GM21515 (cell line): ENCODE measurements at regions not wholly inside any gene's neighbourhood (a gene's known extent, or its start where the extent isn't known, plus 50 kb on each side); places are given as distances from the start of the nearest gene placed in this dataset.
"Not testable (repeated sequence)": the region's sequence is repeated elsewhere in the genome, so short reads cannot be mapped to it uniquely, and the experiment has no call there.

Experiments used
- ATAC-seq: cut with Tn5 transposase; IDR thresholded peaks from one replicate; pipeline ENCODE4 v1.9.1; 2021; ENCODE audit not compliant: unreplicated experiment

- not testable (repeated sequence) for ATAC-seq
These were observed 191.1 kb upstream of the MEIS1 start for GRCh38 chr2:66243809-66244208.

- not testable (repeated sequence) for ATAC-seq
These were observed 192.0 kb upstream of the MEIS1 start for GRCh38 chr2:66242888-66243287.

DNA sequence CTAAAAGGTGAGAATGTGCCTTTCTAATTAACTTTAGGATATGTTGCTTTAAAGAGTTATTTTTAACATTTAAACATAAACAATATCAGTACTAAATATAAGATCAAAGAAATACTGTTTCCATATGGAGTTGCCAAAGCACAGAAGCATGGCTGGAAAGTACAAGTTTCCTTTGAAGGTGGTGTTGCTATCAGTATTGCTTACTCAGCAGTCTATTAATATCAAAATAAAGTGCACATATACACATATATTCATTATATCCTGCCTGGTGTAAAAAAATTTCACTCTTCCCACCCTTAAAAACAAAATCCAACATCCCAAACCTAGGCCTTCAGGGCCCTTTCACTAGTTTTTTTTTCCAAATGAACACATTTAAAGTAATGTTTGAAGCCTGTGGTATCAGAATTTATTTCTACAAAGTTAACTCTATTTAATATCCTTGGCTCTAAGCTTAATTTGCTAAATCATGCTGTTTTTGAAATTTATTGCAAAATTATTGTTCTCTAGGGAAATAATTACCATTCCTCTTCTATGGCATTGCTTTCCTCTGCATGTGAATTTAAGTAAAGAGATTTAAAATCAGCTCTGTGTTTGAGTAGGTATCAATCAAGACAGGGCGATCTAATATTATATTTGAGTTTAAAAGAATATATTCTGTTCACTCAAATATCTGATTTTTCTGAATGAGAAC is 192.7 kb upstream of the MEIS1 start:
- ATAC-seq = no peak

DNA sequence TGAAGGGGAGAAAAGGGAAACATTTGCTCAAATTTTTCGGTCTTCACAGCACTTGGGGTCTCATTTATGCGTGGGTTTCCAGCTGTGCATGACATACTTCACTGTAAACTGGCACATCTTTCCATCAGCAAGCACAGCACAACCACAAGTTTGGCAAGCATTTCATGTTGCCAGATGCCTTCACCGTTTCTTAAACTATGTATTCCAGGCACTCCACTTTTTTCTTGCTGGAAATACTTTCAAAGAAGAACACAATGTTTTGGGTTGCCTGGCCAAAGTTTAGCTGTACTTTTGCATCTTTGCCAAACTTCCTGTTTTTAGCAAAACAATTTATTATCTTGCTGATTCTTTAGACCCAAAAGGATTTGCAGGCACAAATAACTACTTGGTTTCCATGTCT is 194.6 kb upstream of the MEIS1 start:
- no peak for ATAC-seq

GRCh38 chr2:66239655-66240054 is 195.3 kb upstream of the MEIS1 start:
- ATAC-seq = no peak

GRCh38 chr2:66237803-66238379 is 197.0 kb upstream of the MEIS1 start:
- ATAC-seq = no peak

DNA sequence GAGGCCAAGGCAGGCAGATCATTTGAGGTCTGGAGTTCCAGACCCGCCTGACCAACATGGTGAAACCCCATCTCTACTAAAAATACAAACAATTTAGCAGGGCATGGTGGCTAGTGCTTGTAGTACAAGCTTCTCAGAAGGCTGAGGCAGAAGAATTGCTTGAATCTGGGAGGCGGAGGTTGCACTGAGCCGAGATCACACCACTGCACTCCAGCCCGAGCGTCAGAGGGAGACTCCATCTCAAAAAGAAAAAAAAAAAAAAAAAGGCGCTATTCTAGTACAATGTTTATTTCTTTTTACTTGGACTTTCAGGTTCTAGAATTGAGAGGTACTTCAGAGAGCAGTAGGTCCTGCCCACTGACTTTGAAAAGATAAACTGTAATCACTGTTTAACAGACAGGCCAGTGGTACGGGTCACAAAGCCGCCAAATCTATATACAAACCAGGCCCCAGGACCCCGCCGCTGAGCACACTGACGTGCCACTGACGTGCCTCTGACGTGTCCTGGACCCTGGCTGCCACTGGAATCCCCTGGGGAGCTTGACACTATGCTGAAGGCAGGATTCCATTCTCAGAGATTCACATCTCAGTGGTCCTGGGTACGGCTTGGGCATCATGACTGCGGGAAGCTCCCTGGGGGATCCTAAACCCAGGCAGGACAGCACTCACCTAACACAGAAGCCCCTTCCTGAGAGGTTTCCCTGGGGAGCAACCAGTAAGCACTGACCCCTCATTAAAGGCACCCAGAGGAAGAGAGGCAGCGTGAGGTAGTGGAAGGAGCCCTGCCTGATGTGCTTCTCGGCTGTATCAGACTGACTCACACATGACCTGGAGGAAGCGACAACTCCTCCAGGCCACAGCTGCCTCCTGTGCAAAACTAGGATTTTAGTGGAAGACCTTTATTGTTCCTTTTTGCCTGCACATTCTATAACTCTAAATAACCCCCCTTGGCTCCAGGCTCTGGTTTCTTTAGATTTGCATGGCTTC is 197.8 kb upstream of the MEIS1 start:
- no peak for ATAC-seq

GRCh38 chr2:66236067-66236685 is 198.7 kb upstream of the MEIS1 start:
- no peak for ATAC-seq

GRCh38 chr2:66235428-66235827 is 199.5 kb upstream of the MEIS1 start:
- no peak for ATAC-seq

GRCh38 chr2:66233981-66234380 is 200.9 kb upstream of the MEIS1 start:
- no peak for ATAC-seq

DNA sequence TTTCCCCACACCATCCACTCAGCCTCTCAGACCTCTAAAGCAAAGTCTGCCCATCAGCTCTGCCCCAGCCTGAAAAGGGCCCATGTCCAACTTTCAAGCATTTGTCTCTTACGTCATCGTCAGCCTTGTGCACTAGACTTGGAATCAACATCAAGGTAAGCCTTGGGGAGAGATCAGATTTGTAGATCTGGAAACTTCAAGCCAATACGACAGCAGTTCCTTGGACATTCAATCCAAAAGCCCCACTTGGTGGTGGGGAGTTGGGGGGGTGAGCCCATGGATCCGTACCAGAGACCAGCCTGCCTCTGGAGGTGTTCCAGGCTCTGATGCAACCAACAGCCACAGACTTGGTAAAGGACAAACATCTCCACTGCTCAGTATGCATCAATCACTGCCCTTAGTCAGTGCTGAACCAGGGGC is 206.8 kb upstream of the MEIS1 start:
- ATAC-seq = no peak

- no peak for ATAC-seq
These were observed 217.8 kb upstream of the MEIS1 start for GRCh38 chr2:66217039-66217585.

DNA sequence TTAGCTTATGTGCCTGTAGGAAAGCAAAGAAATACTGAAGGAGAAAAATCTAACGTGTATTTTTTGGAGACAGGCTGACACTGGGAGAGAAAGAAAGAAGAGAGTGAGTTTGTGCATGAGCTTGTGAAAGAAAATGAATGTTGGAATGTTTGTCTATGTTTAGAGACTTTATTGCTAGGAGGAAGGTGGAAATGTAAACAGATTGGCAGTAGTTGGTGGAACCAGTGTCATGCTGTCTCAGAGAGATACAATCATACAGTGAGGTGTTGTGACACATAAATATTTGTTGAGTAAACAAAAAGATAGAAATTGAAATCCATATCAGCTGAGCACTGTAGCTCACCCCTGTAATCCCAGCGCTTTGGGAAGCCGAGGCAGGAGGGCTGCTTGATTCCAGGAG is 222.2 kb upstream of the MEIS1 start:
- no peak for ATAC-seq

DNA sequence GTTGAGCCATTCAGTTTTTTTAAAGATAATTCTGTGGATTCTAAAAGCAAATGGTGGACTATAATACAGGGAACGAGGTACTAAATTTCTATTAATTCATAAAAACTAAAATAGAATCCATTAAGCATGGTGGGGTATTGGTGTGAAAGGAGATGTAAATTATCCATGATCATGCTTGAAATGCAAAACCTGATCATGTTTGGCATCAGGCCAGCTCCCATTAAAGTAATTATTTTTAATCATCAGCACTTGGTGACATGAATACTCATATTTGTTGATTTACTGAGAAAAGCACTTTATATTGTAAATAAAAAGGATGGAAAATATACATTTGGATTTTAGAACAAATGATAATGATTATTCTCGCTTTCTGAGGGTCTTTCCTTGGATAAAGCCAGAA is 232.3 kb upstream of the MEIS1 start:
- no peak for ATAC-seq

DNA sequence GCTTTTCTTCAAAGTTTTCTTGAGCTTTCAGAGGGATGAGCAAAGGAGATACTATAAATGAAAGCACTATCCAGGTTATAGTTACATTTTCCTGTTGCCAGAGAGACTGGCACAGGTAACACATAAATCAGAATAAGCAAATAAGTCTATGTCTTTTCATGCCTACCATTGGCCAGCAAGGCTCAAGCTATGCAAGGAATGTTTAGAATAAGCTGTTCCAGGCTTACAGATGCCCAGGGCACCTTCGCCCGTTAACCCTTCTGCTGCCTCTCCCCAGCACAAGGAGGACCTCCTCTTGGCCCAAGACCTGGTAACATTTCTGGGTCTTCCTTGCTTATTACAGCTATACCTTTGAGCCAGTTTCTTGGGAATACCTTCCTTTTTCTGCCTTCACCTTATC is 233.7 kb upstream of the MEIS1 start:
- no peak for ATAC-seq

DNA sequence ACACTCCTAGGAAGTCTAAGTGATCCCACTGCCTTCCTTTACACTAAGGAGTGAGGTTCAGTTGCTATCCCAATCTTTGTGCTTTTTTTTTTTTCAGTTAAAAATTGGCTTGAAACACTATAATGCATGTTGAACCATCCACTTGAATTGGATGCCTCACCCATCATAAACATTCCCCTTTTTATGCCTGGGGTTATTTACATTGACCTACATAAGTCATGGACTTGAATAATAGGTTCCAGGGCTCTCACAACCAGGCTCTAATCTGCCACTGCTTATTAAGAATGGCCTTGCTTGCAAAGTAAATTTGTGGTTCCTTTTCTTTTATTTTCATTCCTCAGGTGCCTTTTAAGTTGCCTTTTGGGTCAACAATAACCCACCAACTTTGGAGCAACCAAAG is 236.1 kb upstream of the MEIS1 start:
- ATAC-seq = no peak

DNA sequence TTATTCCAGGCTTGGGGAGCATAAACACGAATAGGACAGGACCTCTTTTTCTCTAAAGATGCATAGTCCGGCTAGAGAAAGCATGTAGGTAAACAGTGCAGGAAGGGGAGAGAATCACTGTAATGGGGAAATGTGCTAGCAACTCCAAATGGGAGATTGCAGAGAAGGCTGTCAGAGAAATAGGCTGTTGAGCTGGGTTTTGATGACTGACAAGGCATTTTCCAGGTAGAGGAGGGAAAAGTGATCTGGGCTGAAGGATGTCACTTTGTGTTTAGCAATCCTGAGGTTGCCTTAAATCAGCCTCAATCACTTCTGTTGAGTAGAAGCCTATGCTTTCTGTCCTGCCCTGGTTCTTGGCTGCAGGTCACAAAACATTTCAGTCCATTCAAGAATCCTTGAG is 242.0 kb upstream of the MEIS1 start:
- ATAC-seq = no peak

- no peak for ATAC-seq
These were observed 243.6 kb upstream of the MEIS1 start for GRCh38 chr2:66191311-66191710.

GRCh38 chr2:66189553-66189952 is 245.4 kb upstream of the MEIS1 start:
- no peak for ATAC-seq

DNA sequence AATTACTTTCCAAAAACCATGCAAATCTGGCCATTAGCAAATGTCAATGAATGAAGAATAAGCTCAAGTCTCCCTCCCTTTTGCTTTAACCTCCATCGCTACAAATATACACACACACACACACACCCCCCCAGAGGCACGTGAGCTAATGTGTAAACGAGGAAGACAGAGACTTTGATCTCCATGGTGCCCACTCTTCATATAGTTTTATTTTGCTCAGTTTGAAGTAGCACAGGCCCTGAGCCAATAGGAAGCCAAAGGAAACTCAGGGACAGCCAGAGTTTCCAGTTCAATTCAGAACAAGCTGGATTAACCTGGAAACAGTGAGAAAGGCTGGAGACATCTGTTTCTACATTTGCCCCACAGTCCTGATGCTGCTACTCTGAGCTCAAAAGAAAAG is 248.4 kb upstream of the MEIS1 start:
- no peak for ATAC-seq

DNA sequence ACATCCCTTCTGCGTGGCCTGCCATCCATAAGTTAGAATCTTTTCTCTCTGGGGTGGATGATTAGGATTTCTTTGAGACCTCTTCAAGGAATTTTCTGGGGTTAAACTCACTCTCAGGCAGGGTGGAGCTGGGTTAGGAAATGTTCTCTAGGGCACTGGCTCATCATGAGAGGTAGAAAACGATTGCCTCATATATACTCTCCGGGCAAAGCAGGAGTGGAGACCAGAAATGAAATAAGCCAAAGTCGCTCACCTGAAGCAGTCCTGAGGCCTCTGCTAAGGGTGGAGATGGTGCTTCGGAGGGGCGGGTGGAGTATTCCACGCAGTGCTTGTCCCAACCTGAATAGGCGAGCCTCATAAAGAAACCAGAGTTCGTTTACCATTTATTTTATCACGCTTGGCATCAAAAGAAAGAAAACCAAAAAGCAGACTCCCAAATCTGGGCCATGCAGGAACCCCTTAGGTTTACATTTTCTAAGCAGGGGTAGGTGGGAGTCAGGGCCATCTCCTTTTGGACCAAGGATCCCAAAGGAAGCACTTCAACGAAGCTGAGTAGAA is 249.3 kb upstream of the MEIS1 start:
- no peak for ATAC-seq
